Thymus (tissue), 11 donors: ENCODE measurements at regions not wholly inside any gene's neighbourhood (a gene's known extent, or its start where the extent isn't known, plus 50 kb on each side); places are given as distances from the start of the nearest gene placed in this dataset.

Experiments
- DNase-seq, 9 donors: peaks; one replicate each; pipeline ENCODE4 v3.0.0-alpha.2; 2013; ENCODE audit warnings: low spot score in 9 of 9, low read depth in 6 of 9, missing footprints in 1 of 9
- H3K27ac ChIP-seq, 2 donors: one replicate each; pipeline ENCODE4 v1.5.1; 2013; ENCODE audit warnings: control low read depth in 1 of 2, low read depth in 1 of 2, low read length in 1 of 2, mild to moderate bottlenecking in 1 of 2, moderate library complexity in 1 of 2
- H3K27me3 ChIP-seq, 2 donors: one replicate each; pipeline ENCODE4 v1.5.1; 2013; ENCODE audit warnings: low read length in 1 of 2; ENCODE audit not compliant: control insufficient read depth in 2 of 2, insufficient read depth in 1 of 2
- H3K36me3 ChIP-seq, 2 donors: one replicate each; pipeline ENCODE4 v1.5.1; 2013; ENCODE audit warnings: low read length in 1 of 2, mild to moderate bottlenecking in 1 of 2, moderate library complexity in 1 of 2; ENCODE audit not compliant: control insufficient read depth in 2 of 2, insufficient read depth in 2 of 2
- H3K4me1 ChIP-seq, 2 donors: one replicate each; pipeline ENCODE4 v1.5.1; 2013; ENCODE audit warnings: low read length in 2 of 2; ENCODE audit not compliant: control insufficient read depth in 2 of 2, insufficient read depth in 2 of 2
- H3K4me3 ChIP-seq, 2 donors: one replicate each; pipeline ENCODE4 v1.5.1; 2013; ENCODE audit warnings: low read length in 2 of 2, control low read depth in 1 of 2, mild to moderate bottlenecking in 1 of 2
- H3K9me3 ChIP-seq, 2 donors: one replicate each; pipeline ENCODE4 v1.5.1; 2013; ENCODE audit warnings: low read length in 1 of 2, mild to moderate bottlenecking in 1 of 2; ENCODE audit not compliant: control insufficient read depth in 2 of 2, insufficient read depth in 1 of 2
- WGBS: extraction: QIAGEN DNeasy Blood & Tissue Kit; methylation state at CpG from one replicate; pipeline ENCODE4 v1.1.7; 2013; 5-methylcytosine and 5-hydroxymethylcytosine counted together
- donor health status: healthy.

- DNase-seq, result no peak
- H3K36me3 ChIP-seq, result no peaks in the 10 kb centered on the region
- H3K27ac ChIP-seq, result no peak overlapping the region
- H3K4me3 ChIP-seq, result no peak overlapping the region
- H3K4me1 ChIP-seq, result no peaks in the 10 kb centered on the region
- H3K9me3 ChIP-seq, result no peaks in the 10 kb centered on the region
- H3K27me3 ChIP-seq, result no peaks in the 10 kb centered on the region
- WGBS, result 99% methylated on average over 1 of the region's 1 CpG
Measured at GRCh38 chr21:29419422-29419821, 120.7 kb downstream of the BACH1 start.

GRCh38 chr21:29423099-29423870, 124.6 kb downstream of the BACH1 start:
- H3K4me1 ChIP-seq, result no peaks in the 10 kb centered on the region
- no peaks in the 10 kb centered on the region for H3K36me3 ChIP-seq
- 81% methylated on average over 2 of the region's 2 CpGs for WGBS
- no peak overlapping the region for H3K27ac ChIP-seq
- no peak overlapping the region for H3K4me3 ChIP-seq
- no peaks in the 10 kb centered on the region for H3K9me3 ChIP-seq
- no peak for DNase-seq
- no peaks in the 10 kb centered on the region for H3K27me3 ChIP-seq

DNA sequence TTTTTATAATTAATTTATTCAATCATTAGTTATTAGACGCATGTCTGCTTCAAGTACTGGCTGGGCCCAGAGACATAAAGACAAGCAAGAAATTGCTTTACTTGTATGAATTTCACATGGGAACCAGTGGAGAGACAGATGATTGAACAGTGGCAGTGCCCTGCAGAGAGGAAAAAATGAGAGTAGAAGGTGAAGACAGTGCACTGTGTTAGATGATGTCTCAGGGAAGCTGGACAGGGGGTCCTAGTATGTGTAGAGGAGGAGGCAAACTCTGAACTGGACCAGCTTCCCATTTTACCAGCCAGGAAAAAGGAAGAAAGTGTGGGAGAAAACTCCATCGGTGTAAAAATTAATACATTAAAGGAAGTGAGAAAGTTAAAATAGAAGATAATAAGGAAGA, 126.0 kb downstream of the BACH1 start:
- Histone ChIP-seq H3K36me3 (no peaks in the 10 kb centered on the region), H3K27ac (no peak overlapping the region), H3K27me3 (no peaks in the 10 kb centered on the region), H3K9me3 (no peaks in the 10 kb centered on the region), H3K4me1 (no peaks in the 10 kb centered on the region), H3K4me3 (no peak overlapping the region)
- 81% methylated on average over 2 of the region's 2 CpGs for WGBS
- no peak for DNase-seq

- H3K9me3 ChIP-seq, result no peaks in the 10 kb centered on the region
- H3K36me3 ChIP-seq, result no peaks in the 10 kb centered on the region
- DNase-seq, result no peak
- no peaks in the 10 kb centered on the region for H3K27me3 ChIP-seq
- H3K4me3 ChIP-seq, result no peak overlapping the region
- no peak overlapping the region for H3K27ac ChIP-seq
- no peaks in the 10 kb centered on the region for H3K4me1 ChIP-seq
Measured at GRCh38 chr21:29429218-29429617, 130.5 kb downstream of the BACH1 start.

- DNase-seq, result no peak
- H3K9me3 ChIP-seq, result no peaks in the 10 kb centered on the region
- H3K4me1 ChIP-seq, result no peaks in the 10 kb centered on the region
- H3K4me3 ChIP-seq, result no peak overlapping the region
- 97% methylated on average over 4 of the region's 4 CpGs for WGBS
- H3K27ac ChIP-seq, result no peak overlapping the region
- H3K27me3 ChIP-seq, result no peaks in the 10 kb centered on the region
- H3K36me3 ChIP-seq, result no peaks in the 10 kb centered on the region
Measured at GRCh38 chr21:29430030-29430429, 131.3 kb downstream of the BACH1 start.

DNA sequence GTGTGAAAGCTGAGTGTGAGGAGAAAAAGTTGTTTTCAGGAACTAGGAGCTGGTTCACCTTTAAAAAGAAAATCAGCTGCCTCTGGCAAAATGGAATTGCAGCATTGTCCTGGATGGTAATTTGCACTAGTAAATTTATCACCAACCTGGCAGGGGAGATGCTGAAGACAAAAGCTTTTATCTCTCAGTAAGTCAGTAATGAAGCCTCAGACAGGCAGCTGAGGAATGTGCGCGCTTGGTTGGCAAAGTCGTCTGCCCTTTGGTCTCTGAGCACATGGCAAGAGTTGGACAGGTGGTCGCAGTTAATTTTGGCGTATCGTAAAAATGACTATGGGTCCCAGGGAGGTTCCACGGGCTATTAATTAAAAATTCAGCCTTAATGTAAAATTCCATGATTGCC, 131.9 kb downstream of the BACH1 start:
- Histone ChIP-seq H3K9me3 (no peaks in the 10 kb centered on the region), H3K27ac (no peak overlapping the region), H3K4me3 (no peak overlapping the region), H3K27me3 (no peaks in the 10 kb centered on the region), H3K36me3 (no peaks in the 10 kb centered on the region), H3K4me1 (no peaks in the 10 kb centered on the region)
- DNase-seq, result no peak
- WGBS, result 96% methylated on average over 7 of the region's 7 CpGs

DNA sequence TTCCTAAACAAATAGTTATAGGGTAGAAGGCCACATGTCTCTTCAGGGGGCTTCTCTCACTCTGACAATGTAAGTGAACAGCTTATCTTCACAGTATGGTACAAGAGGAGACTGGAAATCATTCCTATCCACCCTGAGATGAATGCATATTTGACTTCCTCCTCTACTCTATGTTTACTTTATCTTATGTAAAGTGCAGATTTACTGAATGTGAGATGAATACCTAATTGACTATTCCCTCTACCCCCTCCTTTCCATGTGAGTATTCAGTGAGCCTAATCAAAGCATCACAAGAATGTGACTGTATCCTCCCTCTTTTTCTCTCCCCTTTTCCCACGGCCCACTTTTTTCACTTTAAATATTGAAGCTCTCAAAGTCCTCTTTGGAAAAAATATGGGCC, 132.5 kb downstream of the BACH1 start:
- DNase-seq, result no peak
- Histone ChIP-seq H3K27me3 (no peaks in the 10 kb centered on the region), H3K4me3 (no peak overlapping the region), H3K9me3 (no peaks in the 10 kb centered on the region), H3K36me3 (no peaks in the 10 kb centered on the region), H3K4me1 (no peaks in the 10 kb centered on the region), H3K27ac (no peak overlapping the region)
- 95% methylated on average over 1 of the region's 1 CpG for WGBS

DNA sequence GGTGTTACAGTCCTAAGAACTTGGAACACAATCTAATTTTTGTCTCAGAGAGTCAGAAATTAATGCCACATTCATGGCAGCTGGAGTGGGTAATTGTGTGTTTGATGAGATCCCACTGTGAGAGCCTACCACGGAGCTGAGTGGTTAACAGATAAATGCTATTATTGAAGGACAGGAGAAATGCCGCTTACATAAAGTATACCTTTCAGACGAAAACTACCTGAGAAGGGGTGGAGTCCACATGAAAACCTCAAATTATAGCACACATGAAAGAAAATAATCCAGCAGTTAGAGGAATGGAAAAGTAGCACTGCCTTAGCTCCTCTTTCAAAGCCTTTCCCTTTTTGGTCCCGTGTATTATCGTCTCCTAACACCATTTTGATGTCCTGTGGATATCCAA, 133.0 kb downstream of the BACH1 start:
- Histone ChIP-seq H3K36me3 (no peaks in the 10 kb centered on the region), H3K27ac (no peak overlapping the region), H3K4me1 (no peaks in the 10 kb centered on the region), H3K4me3 (no peak overlapping the region), H3K27me3 (no peaks in the 10 kb centered on the region), H3K9me3 (no peaks in the 10 kb centered on the region)
- no peak for DNase-seq
- WGBS, result 98% methylated on average over 5 of the region's 5 CpGs

GRCh38 chr21:29433366-29434059, 134.8 kb downstream of the BACH1 start:
- H3K9me3 ChIP-seq, result no peaks in the 10 kb centered on the region
- no peak overlapping the region for H3K27ac ChIP-seq
- no peaks in the 10 kb centered on the region for H3K4me1 ChIP-seq
- H3K36me3 ChIP-seq, result no peaks in the 10 kb centered on the region
- DNase-seq, result no peak
- WGBS, result 94% methylated on average over 7 of the region's 7 CpGs
- no peak overlapping the region for H3K4me3 ChIP-seq
- H3K27me3 ChIP-seq, result no peaks in the 10 kb centered on the region
